Cardiac fibroblast (primary cell): ENCODE measurements at regions not wholly inside any gene's neighbourhood (a gene's known extent, or its start where the extent isn't known, plus 50 kb on each side); places are given as distances from the start of the nearest gene placed in this dataset.
A peak's percentile ranks its signal among the peaks of the same experiment; 100 is the strongest.

Source experiments
- DNase-seq, 2 donors: peaks; one replicate each; pipeline versions ENCODE4 v3.0.0 to v3.0.0-alpha.2; 2010; ENCODE audit warnings: low read depth in 2 of 2
- H3K4me3 ChIP-seq, 2 donors: replicated peaks in 1 of 2; 1 replicate in 1 of 2; 2 replicates in 1 of 2; pipeline ENCODE4 v1.5.1; 2011; ENCODE audit warnings: low read depth in 2 of 2, low read length in 2 of 2, mild to moderate bottlenecking in 2 of 2, moderate library complexity in 1 of 2
- TF ChIP-seq, protein P1 (sequence below): IDR thresholded peaks from one replicate; pipeline ENCODE4 v1.5.1; 2011; ENCODE audit warnings: low read depth, mild to moderate bottlenecking, low read length, inconsistent platforms

- no peak overlapping the region for H3K4me3 ChIP-seq
- DNase-seq, result no peak
- TF ChIP-seq, protein P1, sequence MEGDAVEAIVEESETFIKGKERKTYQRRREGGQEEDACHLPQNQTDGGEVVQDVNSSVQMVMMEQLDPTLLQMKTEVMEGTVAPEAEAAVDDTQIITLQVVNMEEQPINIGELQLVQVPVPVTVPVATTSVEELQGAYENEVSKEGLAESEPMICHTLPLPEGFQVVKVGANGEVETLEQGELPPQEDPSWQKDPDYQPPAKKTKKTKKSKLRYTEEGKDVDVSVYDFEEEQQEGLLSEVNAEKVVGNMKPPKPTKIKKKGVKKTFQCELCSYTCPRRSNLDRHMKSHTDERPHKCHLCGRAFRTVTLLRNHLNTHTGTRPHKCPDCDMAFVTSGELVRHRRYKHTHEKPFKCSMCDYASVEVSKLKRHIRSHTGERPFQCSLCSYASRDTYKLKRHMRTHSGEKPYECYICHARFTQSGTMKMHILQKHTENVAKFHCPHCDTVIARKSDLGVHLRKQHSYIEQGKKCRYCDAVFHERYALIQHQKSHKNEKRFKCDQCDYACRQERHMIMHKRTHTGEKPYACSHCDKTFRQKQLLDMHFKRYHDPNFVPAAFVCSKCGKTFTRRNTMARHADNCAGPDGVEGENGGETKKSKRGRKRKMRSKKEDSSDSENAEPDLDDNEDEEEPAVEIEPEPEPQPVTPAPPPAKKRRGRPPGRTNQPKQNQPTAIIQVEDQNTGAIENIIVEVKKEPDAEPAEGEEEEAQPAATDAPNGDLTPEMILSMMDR, result no peak
Measured at GRCh38 chr1:219472596-219472995, 140.3 kb downstream of the ZC3H11B start.

GRCh38 chr1:219467524-219467923 is 145.4 kb downstream of the ZC3H11B start:
- peak in 1 of 2 donors; percentile 6 for DNase-seq
- no peak overlapping the region for H3K4me3 ChIP-seq
- TF ChIP-seq, protein P1, result no peak

DNA sequence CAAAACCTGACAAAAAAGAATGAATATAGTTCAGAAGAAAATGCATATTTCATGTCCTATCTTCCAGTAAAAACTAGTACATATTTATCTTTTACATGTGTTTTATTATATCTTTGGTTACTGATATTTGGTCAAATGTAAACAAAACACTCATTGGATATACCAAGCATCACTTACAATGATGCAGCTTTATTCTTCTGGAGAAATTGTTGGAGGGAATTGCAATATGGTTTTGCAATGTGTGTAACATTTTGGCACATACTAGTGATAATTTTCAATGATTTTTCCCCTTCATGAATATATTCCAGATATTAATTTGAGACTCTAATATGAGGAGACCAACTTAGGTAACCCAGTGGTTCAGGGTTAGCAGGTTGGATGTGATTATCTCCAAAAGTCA is 146.1 kb downstream of the ZC3H11B start:
- no peak for DNase-seq
- no peak overlapping the region for H3K4me3 ChIP-seq

GRCh38 chr1:219465212-219466093 is 147.5 kb downstream of the ZC3H11B start:
- DNase-seq, result peak in 1 of 2 donors; percentile 30
- TF ChIP-seq, protein P1, result no peak
- H3K4me3 ChIP-seq, result no peak overlapping the region

More for the DNA sequence above, 146.1 kb downstream of the ZC3H11B start:
- TF ChIP-seq, protein P1, result no peak

DNA sequence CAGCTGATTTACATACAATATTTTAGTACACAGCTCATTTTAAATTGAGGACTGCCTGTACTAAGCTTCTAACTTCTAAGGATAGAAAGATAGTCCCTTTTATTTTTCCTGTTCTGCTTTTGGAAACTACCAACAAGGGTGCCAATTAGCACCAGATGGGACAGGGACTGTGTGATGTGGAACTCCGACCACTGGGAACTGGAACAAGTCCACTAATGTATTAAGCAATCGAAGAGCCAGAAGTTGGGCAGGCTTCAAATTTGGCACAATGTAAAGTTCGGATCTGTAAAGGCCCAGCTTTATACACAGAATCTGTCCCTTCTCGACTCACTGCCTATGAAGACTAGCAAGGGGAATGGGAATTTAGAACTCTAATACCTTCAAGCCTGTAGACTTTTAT is 149.3 kb downstream of the ZC3H11B start:
- TF ChIP-seq, protein P1, result no peak
- H3K4me3 ChIP-seq, result no peak overlapping the region
- DNase-seq, result peak in 1 of 2 donors; percentile 39

- H3K4me3 ChIP-seq, result no peak overlapping the region
- TF ChIP-seq, protein P1, result no peak
- DNase-seq, result no peak
Measured at GRCh38 chr1:219461981-219462400, 150.9 kb downstream of the ZC3H11B start.
